ENCODE measurements at regions not wholly inside any gene's neighbourhood (a gene's known extent, or its start where the extent isn't known, plus 50 kb on each side); places are given as distances from the start of the nearest gene placed in this dataset.

DNA sequence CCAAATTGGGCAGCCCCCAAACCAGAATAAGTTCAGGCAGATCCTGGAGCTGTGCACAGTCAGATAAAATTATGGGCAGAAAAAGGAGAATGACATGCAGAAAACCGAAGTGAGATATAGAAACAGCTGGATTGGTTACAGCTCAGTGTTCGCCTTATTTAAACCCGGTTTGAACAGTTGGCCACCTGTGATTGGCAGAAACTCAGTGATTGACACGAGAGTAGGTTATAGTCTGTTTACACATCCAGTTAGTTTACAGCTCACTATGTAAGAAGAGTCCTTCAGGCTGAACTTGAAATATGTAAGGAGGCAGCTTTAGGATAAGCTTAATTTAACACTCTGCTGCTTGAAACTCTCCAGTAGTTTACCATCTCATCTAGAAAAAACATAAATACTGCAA is 271.6 kb upstream of the ARRDC4 start:
- ChIA-PET POLR2A (no interaction called here), CTCF (no interaction called here)
- Mint-ChIP-seq H3K9me3 (peaks cover 11% of the 10 kb centered on the region), H3K36me3 (ENCODE audit: low read depth) (no peaks in the 10 kb centered on the region), H3K27ac (no peak overlapping the region), H3K4me3 (no peak overlapping the region), H3K4me1 (no peaks in the 10 kb centered on the region), H3K27me3 (no peaks in the 10 kb centered on the region)
- no peak for DNase-seq

DNA sequence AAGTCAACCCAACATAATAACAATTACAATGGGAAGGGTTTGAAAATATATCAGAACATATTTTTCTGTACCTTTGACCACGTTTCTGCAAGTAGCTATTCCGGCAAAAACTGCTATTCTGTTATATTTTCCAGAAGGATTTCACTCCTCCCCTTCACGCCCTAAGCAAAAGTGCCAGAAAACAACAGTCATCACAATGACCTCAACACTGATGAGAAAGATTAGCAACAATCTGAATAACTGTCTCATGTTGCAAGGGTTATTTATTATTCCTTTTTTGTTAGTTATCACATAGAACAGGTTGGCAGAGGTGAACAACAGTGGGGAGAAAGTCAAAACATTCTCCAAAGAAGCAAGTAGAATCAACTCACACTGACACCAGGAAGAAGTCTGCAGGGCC is 269.4 kb upstream of the ARRDC4 start:
- ChIA-PET CTCF (no interaction called here), POLR2A (no interaction called here)
- Mint-ChIP-seq H3K27me3 (no peaks in the 10 kb centered on the region), H3K4me1 (no peaks in the 10 kb centered on the region), H3K27ac (no peak overlapping the region), H3K36me3 (ENCODE audit: low read depth) (no peaks in the 10 kb centered on the region), H3K4me3 (no peak overlapping the region), H3K9me3 (peaks cover 15% of the 10 kb centered on the region)
- DNase-seq, result no peak

GRCh38 chr15:97691799-97692198 is 268.7 kb upstream of the ARRDC4 start:
- Mint-ChIP-seq H3K36me3 (ENCODE audit: low read depth) (no peaks in the 10 kb centered on the region), H3K9me3 (peaks cover 10% of the 10 kb centered on the region), H3K27me3 (no peaks in the 10 kb centered on the region), H3K27ac (no peak overlapping the region), H3K4me1 (no peaks in the 10 kb centered on the region), H3K4me3 (no peak overlapping the region)
- ChIA-PET CTCF (no interaction called here), POLR2A (no interaction called here)
- DNase-seq, result no peak

- no peaks in the 10 kb centered on the region for H3K27me3 Mint-ChIP-seq
- peaks cover 13% of the 10 kb centered on the region for H3K9me3 Mint-ChIP-seq
- CTCF ChIA-PET, result no interaction called here
- POLR2A ChIA-PET, result no interaction called here
- H3K36me3 Mint-ChIP-seq (ENCODE audit: low read depth), result no peaks in the 10 kb centered on the region
- H3K27ac Mint-ChIP-seq, result no peak overlapping the region
- H3K4me3 Mint-ChIP-seq, result no peak overlapping the region
- no peaks in the 10 kb centered on the region for H3K4me1 Mint-ChIP-seq
- no peak for DNase-seq
Measured at GRCh38 chr15:97692301-97693015, 268.0 kb upstream of the ARRDC4 start.

GRCh38 chr15:97694456-97694855 is 266.0 kb upstream of the ARRDC4 start:
- POLR2A ChIA-PET, result no interaction called here
- no peaks in the 10 kb centered on the region for H3K4me1 Mint-ChIP-seq
- H3K9me3 Mint-ChIP-seq, result peaks cover 17% of the 10 kb centered on the region
- H3K36me3 Mint-ChIP-seq (ENCODE audit: low read depth), result no peaks in the 10 kb centered on the region
- no peak for DNase-seq
- CTCF ChIA-PET, result no interaction called here
- no peak overlapping the region for H3K27ac Mint-ChIP-seq
- no peaks in the 10 kb centered on the region for H3K27me3 Mint-ChIP-seq
- no peak overlapping the region for H3K4me3 Mint-ChIP-seq

DNA sequence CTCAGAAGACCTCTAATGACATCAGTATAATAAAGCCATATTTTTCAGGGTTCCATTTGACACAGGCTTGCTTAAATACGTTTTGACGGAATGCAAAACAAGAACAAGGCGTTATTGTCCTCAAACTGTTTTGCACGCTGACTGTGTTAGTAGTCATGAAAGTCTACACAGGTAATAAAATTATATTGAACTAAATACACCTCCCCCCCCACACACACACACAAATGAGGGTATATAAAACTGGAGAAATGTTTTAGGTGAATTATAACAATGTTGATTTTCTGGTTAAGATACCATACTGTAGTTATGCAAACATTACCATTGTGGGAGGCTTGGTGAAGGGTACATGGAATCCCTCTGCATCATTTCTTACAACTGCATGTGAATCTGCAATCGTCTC is 257.1 kb upstream of the ARRDC4 start:
- ChIA-PET POLR2A (no interaction called here), CTCF (no interaction called here)
- H3K4me1 Mint-ChIP-seq, result no peaks in the 10 kb centered on the region
- no peak overlapping the region for H3K4me3 Mint-ChIP-seq
- H3K27ac Mint-ChIP-seq, result no peak overlapping the region
- no peaks in the 10 kb centered on the region for H3K36me3 Mint-ChIP-seq (ENCODE audit: low read depth)
- peaks cover 17% of the 10 kb centered on the region for H3K9me3 Mint-ChIP-seq
- H3K27me3 Mint-ChIP-seq, result no peaks in the 10 kb centered on the region
- no peak for DNase-seq

- CTCF ChIA-PET, result no interaction called here
- Mint-ChIP-seq H3K36me3 (ENCODE audit: low read depth) (no peaks in the 10 kb centered on the region), H3K27ac (no peak overlapping the region), H3K4me3 (no peak overlapping the region), H3K4me1 (no peaks in the 10 kb centered on the region), H3K9me3 (peaks cover 14% of the 10 kb centered on the region), H3K27me3 (no peaks in the 10 kb centered on the region)
- POLR2A ChIA-PET, result no interaction called here
- DNase-seq, result no peak
Measured at GRCh38 chr15:97706059-97706458, 254.4 kb upstream of the ARRDC4 start.

- no peak overlapping the region for H3K27ac Mint-ChIP-seq
- H3K4me3 Mint-ChIP-seq, result no peak overlapping the region
- DNase-seq, result no peak
- POLR2A ChIA-PET, result no interaction called here
- peaks cover 8% of the 10 kb centered on the region for H3K9me3 Mint-ChIP-seq
- CTCF ChIA-PET, result no interaction called here
- no peaks in the 10 kb centered on the region for H3K4me1 Mint-ChIP-seq
- no peaks in the 10 kb centered on the region for H3K36me3 Mint-ChIP-seq (ENCODE audit: low read depth)
- no peaks in the 10 kb centered on the region for H3K27me3 Mint-ChIP-seq
Measured at GRCh38 chr15:97708252-97708651, 252.3 kb upstream of the ARRDC4 start.

DNA sequence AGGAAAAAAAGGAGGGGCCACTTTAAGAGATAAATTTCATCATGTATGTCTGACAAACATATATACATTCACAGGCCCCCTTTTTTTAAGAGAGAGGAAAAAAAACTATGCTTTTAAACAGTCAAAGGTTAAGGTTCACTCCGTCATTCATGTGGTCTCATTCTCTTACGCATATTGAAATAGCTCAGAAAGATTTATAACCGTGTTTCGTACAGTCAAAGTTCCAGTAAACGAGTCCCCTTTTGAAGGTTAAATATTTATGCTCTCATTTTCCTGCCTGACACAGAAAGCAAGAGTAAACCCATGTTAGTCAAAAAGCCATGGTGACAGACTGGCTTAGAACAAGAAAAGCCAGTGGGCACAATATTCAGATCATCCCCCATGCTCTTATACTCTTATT is 248.0 kb upstream of the ARRDC4 start:
- no peak overlapping the region for H3K27ac Mint-ChIP-seq
- DNase-seq, result no peak
- ChIA-PET POLR2A (no interaction called here), CTCF (no interaction called here)
- H3K4me1 Mint-ChIP-seq, result no peaks in the 10 kb centered on the region
- H3K36me3 Mint-ChIP-seq (ENCODE audit: low read depth), result no peaks in the 10 kb centered on the region
- H3K4me3 Mint-ChIP-seq, result no peak overlapping the region
- H3K27me3 Mint-ChIP-seq, result no peaks in the 10 kb centered on the region
- H3K9me3 Mint-ChIP-seq, result no peaks in the 10 kb centered on the region

- H3K27me3 Mint-ChIP-seq, result no peaks in the 10 kb centered on the region
- no peak overlapping the region for H3K27ac Mint-ChIP-seq
- H3K4me3 Mint-ChIP-seq, result no peak overlapping the region
- ChIA-PET CTCF (no interaction called here), POLR2A (no interaction called here)
- H3K36me3 Mint-ChIP-seq (ENCODE audit: low read depth), result no peaks in the 10 kb centered on the region
- no peaks in the 10 kb centered on the region for H3K4me1 Mint-ChIP-seq
- no peak for DNase-seq
- peaks cover 2% of the 10 kb centered on the region for H3K9me3 Mint-ChIP-seq
Measured at GRCh38 chr15:97717806-97718205, 242.7 kb upstream of the ARRDC4 start.

DNA sequence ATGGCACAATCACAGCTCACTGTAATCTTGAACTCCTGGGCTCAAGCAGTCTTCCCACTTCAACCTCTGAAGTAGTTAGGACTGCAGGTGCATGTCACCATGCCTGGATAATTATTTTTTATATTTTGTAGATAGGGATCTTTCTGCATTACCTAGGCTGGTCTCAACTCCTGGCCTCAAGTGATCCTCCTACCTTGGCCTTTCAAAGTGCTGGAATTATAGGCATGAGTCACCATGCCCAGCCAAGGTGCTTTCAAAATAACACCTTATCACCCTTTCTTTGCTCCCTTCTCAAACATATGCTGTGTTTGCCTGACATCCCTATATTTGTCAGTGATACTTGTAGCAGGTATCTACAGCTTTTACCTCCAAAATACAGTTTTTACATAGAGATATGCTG is 242.0 kb upstream of the ARRDC4 start:
- Mint-ChIP-seq H3K9me3 (peaks cover 2% of the 10 kb centered on the region), H3K4me3 (no peak overlapping the region), H3K36me3 (ENCODE audit: low read depth) (no peaks in the 10 kb centered on the region), H3K4me1 (no peaks in the 10 kb centered on the region), H3K27me3 (no peaks in the 10 kb centered on the region), H3K27ac (no peak overlapping the region)
- CTCF ChIA-PET, result no interaction called here
- DNase-seq, result no peak
- POLR2A ChIA-PET, result no interaction called here

DNA sequence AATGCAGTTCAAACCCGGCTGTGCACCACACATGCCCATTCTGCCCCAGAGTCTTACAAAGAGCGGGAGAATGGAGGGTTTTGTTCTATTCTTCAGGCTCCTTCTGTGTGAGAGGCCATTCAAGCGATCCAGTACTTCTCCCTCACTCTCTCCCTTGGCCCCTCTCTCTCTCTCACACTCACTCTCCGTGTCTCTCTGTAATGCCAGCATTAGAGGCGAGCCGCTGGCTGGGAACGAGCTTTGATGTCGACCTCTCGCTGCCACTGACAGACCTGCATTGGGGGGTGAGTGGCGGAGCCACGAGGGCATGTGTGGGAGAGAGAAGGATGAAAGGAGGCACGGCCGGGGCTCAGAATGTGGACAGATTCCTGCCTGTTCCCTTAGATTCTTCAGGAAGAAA is 231.7 kb upstream of the ARRDC4 start:
- Mint-ChIP-seq H3K36me3 (ENCODE audit: low read depth) (no peaks in the 10 kb centered on the region), H3K4me3 (no peak overlapping the region), H3K27me3 (no peaks in the 10 kb centered on the region), H3K9me3 (peaks cover 4% of the 10 kb centered on the region), H3K27ac (no peak overlapping the region), H3K4me1 (no peaks in the 10 kb centered on the region)
- DNase-seq, result no peak
- POLR2A ChIA-PET, result no interaction called here
- CTCF ChIA-PET, result no interaction called here

GRCh38 chr15:97729270-97729669 is 231.2 kb upstream of the ARRDC4 start:
- Mint-ChIP-seq H3K9me3 (peaks cover 4% of the 10 kb centered on the region), H3K4me1 (no peaks in the 10 kb centered on the region), H3K27ac (no peak overlapping the region), H3K36me3 (ENCODE audit: low read depth) (no peaks in the 10 kb centered on the region), H3K27me3 (no peaks in the 10 kb centered on the region), H3K4me3 (no peak overlapping the region)
- no peak for DNase-seq
- CTCF ChIA-PET, result no interaction called here
- POLR2A ChIA-PET, result no interaction called here

GRCh38 chr15:97730315-97730714 is 230.2 kb upstream of the ARRDC4 start:
- peaks cover 4% of the 10 kb centered on the region for H3K9me3 Mint-ChIP-seq
- DNase-seq, result no peak
- no peak overlapping the region for H3K27ac Mint-ChIP-seq
- POLR2A ChIA-PET, result no interaction called here
- H3K4me3 Mint-ChIP-seq, result no peak overlapping the region
- CTCF ChIA-PET, result no interaction called here
- H3K4me1 Mint-ChIP-seq, result no peaks in the 10 kb centered on the region
- no peaks in the 10 kb centered on the region for H3K27me3 Mint-ChIP-seq
- H3K36me3 Mint-ChIP-seq (ENCODE audit: low read depth), result no peaks in the 10 kb centered on the region

- H3K27me3 Mint-ChIP-seq, result no peaks in the 10 kb centered on the region
- CTCF ChIA-PET, result no interaction called here
- H3K4me1 Mint-ChIP-seq, result no peaks in the 10 kb centered on the region
- H3K4me3 Mint-ChIP-seq, result no peak overlapping the region
- no peaks in the 10 kb centered on the region for H3K36me3 Mint-ChIP-seq (ENCODE audit: low read depth)
- POLR2A ChIA-PET, result no interaction called here
- H3K27ac Mint-ChIP-seq, result no peak overlapping the region
- DNase-seq, result no peak
- H3K9me3 Mint-ChIP-seq, result peaks cover under 1% of the 10 kb centered on the region
Measured at GRCh38 chr15:97731859-97732258, 228.6 kb upstream of the ARRDC4 start.
